GM23248 (cell line): ENCODE measurements at regions not wholly inside any gene's neighbourhood (a gene's known extent, or its start where the extent isn't known, plus 50 kb on each side); places are given as distances from the start of the nearest gene placed in this dataset.

Experiments
- DNase-seq: peaks from one replicate; pipeline ENCODE4 v3.0.0-alpha.2; 2015
- H2AFZ ChIP-seq: fragments of 200-600 bp; sonication (generic); 2 replicates; pipeline ENCODE4 v1.6.1; 2016; ENCODE audit warnings: antibody characterized with exemption
- H3F3A ChIP-seq: fragments of 200-600 bp; sonication (generic); 2 replicates; pipeline ENCODE4 v1.6.1; 2016; ENCODE audit warnings: mild to moderate bottlenecking, antibody characterized with exemption, mixed run types; ENCODE audit not compliant: insufficient read depth
- H3K27ac ChIP-seq: fragments of 200-600 bp; sonication (generic); 2 replicates; pipeline ENCODE4 v1.5.1; 2016; ENCODE audit warnings: mild to moderate bottlenecking
- H3K27me3 ChIP-seq: fragments of 200-600 bp; sonication (generic); replicated peaks from 2 replicates; pipeline ENCODE4 v1.6.1; 2016; ENCODE audit warnings: mild to moderate bottlenecking; ENCODE audit not compliant: insufficient read depth
- H3K36me3 ChIP-seq: fragments of 200-600 bp; sonication (generic); 2 replicates; pipeline ENCODE4 v1.6.1; 2016; ENCODE audit warnings: low read depth, mild to moderate bottlenecking
- H3K4me1 ChIP-seq: fragments of 200-600 bp; sonication (generic); 2 replicates; pipeline ENCODE4 v1.6.1; 2016; ENCODE audit warnings: mild to moderate bottlenecking; ENCODE audit not compliant: insufficient read depth
- H3K4me2 ChIP-seq: fragments of 200-600 bp; sonication (generic); one replicate; pipeline ENCODE4 v1.6.1; 2016; ENCODE audit warnings: mild to moderate bottlenecking; ENCODE audit not compliant: unreplicated experiment
- H3K4me3 ChIP-seq: fragments of 200-600 bp; sonication (generic); 2 replicates; pipeline ENCODE4 v1.5.1; 2016; ENCODE audit warnings: mild to moderate bottlenecking
- H3K79me2 ChIP-seq: fragments of 200-600 bp; sonication (generic); 2 replicates; pipeline ENCODE4 v1.6.1; 2016; ENCODE audit warnings: mild to moderate bottlenecking; ENCODE audit not compliant: insufficient read depth
- H3K9ac ChIP-seq: fragments of 200-600 bp; sonication (generic); 2 replicates; pipeline ENCODE4 v1.6.1; 2016; ENCODE audit warnings: mild to moderate bottlenecking
- H3K9me2 ChIP-seq: fragments of 200-600 bp; sonication (generic); 2 replicates; pipeline ENCODE4 v1.6.1; 2016; ENCODE audit warnings: mixed run types, mild to moderate bottlenecking, moderate library complexity; ENCODE audit not compliant: insufficient read depth
- H3K9me3 ChIP-seq: fragments of 200-600 bp; sonication (generic); one replicate; pipeline ENCODE4 v1.6.1; 2017; ENCODE audit warnings: low read depth
- H4K20me1 ChIP-seq: fragments of 200-600 bp; sonication (generic); 2 replicates; pipeline ENCODE4 v1.6.0; 2016; ENCODE audit not compliant: insufficient read depth
- EZH2 ChIP-seq: fragments of 200-600 bp; sonication (generic); IDR thresholded peaks from 2 replicates; pipeline ENCODE4 v1.6.1; 2018; ENCODE audit warnings: antibody characterized with exemption, mild to moderate bottlenecking; ENCODE audit not compliant: insufficient read depth, poor library complexity, severe bottlenecking
- EZH2phosphoT487 ChIP-seq: fragments of 200-600 bp; sonication (generic); IDR thresholded peaks from 2 replicates; pipeline ENCODE4 v1.6.1; 2018; ENCODE audit warnings: antibody characterized with exemption, moderate library complexity, mild to moderate bottlenecking, low read depth; ENCODE audit not compliant: insufficient read depth
- WGBS, 2 experiments: methylation state at CpG; one replicate each; pipeline ENCODE4 v1.1.6; 2015 to 2017; ENCODE audit warnings: low lambda C conversion rate in 2 of 2, low coverage in 1 of 2; ENCODE audit errors: missing lambda C conversion rate in 2 of 2; 5-methylcytosine and 5-hydroxymethylcytosine counted together
- in situ Hi-C: fragments of 300-500 bp; cut with MboI; formaldehyde crosslinking; loops from 2 replicates; pipeline ENCODE4 v1.15.0; 2020

- no peak overlapping the region for H3K27ac ChIP-seq
- H3K27me3 ChIP-seq, result no peaks in the 10 kb centered on the region
- no peaks in the 10 kb centered on the region for H3F3A ChIP-seq
- no peaks in the 10 kb centered on the region for H3K36me3 ChIP-seq
- H3K79me2 ChIP-seq, result no peaks in the 10 kb centered on the region
- WGBS, 2 experiments, result 77 to 78% methylated on average over 1 of the region's 1 CpG
- H3K9ac ChIP-seq, result no peak overlapping the region
- DNase-seq, result no peak
- H3K4me3 ChIP-seq, result no peak overlapping the region
- no peaks in the 10 kb centered on the region for H3K9me2 ChIP-seq
- no peaks in the 10 kb centered on the region for H3K4me1 ChIP-seq
- in situ Hi-C loops, result no loop called here
- no peak overlapping the region for H3K4me2 ChIP-seq
- TF ChIP-seq EZH2 (no peak), EZH2phosphoT487 (no peak)
- H3K9me3 ChIP-seq, result no peaks in the 10 kb centered on the region
- no peak overlapping the region for H2AFZ ChIP-seq
- H4K20me1 ChIP-seq, result no peaks in the 10 kb centered on the region
These were observed 543.9 kb upstream of the LRFN5 start for GRCh38 chr14:41062826-41063225.

GRCh38 chr14:41055589-41055988 lies 551.1 kb upstream of the LRFN5 start:
- TF ChIP-seq EZH2 (no peak), EZH2phosphoT487 (no peak)
- Histone ChIP-seq H3K27me3 (no peaks in the 10 kb centered on the region), H3K27ac (no peak overlapping the region), H3K9me3 (no peaks in the 10 kb centered on the region), H2AFZ (no peak overlapping the region), H3K36me3 (no peaks in the 10 kb centered on the region), H3K79me2 (no peaks in the 10 kb centered on the region), H3F3A (no peaks in the 10 kb centered on the region), H4K20me1 (no peaks in the 10 kb centered on the region), H3K4me1 (no peaks in the 10 kb centered on the region), H3K9ac (no peak overlapping the region), H3K4me3 (no peak overlapping the region), H3K9me2 (no peaks in the 10 kb centered on the region), H3K4me2 (no peak overlapping the region)
- no peak for DNase-seq
- 0 to 13% methylated on average over 1 of the region's 1 CpG for WGBS, 2 experiments
- in situ Hi-C loops, result no loop called here

GRCh38 chr14:41051801-41052200 lies 554.9 kb upstream of the LRFN5 start:
- 43 to 44% methylated on average over 7 of the region's 7 CpGs for WGBS, 2 experiments
- Histone ChIP-seq H3K27ac (no peak overlapping the region), H3F3A (no peaks in the 10 kb centered on the region), H3K4me2 (no peak overlapping the region), H3K9ac (no peak overlapping the region), H3K9me2 (no peaks in the 10 kb centered on the region), H3K4me1 (no peaks in the 10 kb centered on the region), H3K79me2 (no peaks in the 10 kb centered on the region), H3K36me3 (no peaks in the 10 kb centered on the region), H3K9me3 (no peaks in the 10 kb centered on the region), H4K20me1 (no peaks in the 10 kb centered on the region), H3K4me3 (no peak overlapping the region), H2AFZ (no peak overlapping the region), H3K27me3 (no peaks in the 10 kb centered on the region)
- TF ChIP-seq EZH2phosphoT487 (no peak), EZH2 (no peak)
- no peak for DNase-seq
- in situ Hi-C loops, result no loop called here

- no peaks in the 10 kb centered on the region for H4K20me1 ChIP-seq
- H3K9ac ChIP-seq, result no peak overlapping the region
- H2AFZ ChIP-seq, result no peak overlapping the region
- WGBS, 2 experiments, result 0% methylated on average over 1 of the region's 1 CpG
- H3K4me2 ChIP-seq, result no peak overlapping the region
- H3K4me1 ChIP-seq, result no peaks in the 10 kb centered on the region
- H3F3A ChIP-seq, result no peaks in the 10 kb centered on the region
- in situ Hi-C loops, result no loop called here
- no peak overlapping the region for H3K4me3 ChIP-seq
- no peaks in the 10 kb centered on the region for H3K36me3 ChIP-seq
- no peaks in the 10 kb centered on the region for H3K9me2 ChIP-seq
- H3K27ac ChIP-seq, result no peak overlapping the region
- H3K9me3 ChIP-seq, result no peaks in the 10 kb centered on the region
- no peaks in the 10 kb centered on the region for H3K79me2 ChIP-seq
- DNase-seq, result no peak
- H3K27me3 ChIP-seq, result no peaks in the 10 kb centered on the region
- TF ChIP-seq EZH2, result no peak
- TF ChIP-seq EZH2phosphoT487, result no peak
These were observed 558.9 kb upstream of the LRFN5 start for GRCh38 chr14:41047763-41048162.

- Histone ChIP-seq H3K4me1 (no peaks in the 10 kb centered on the region), H3F3A (no peaks in the 10 kb centered on the region), H3K79me2 (no peaks in the 10 kb centered on the region), H3K27ac (no peak overlapping the region), H3K9ac (no peak overlapping the region), H3K9me2 (no peaks in the 10 kb centered on the region), H3K9me3 (no peaks in the 10 kb centered on the region), H3K4me2 (no peak overlapping the region), H3K36me3 (no peaks in the 10 kb centered on the region), H3K27me3 (no peaks in the 10 kb centered on the region), H2AFZ (no peak overlapping the region), H4K20me1 (no peaks in the 10 kb centered on the region), H3K4me3 (no peak overlapping the region)
- DNase-seq, result no peak
- WGBS, 2 experiments, result 23 to 27% methylated on average over 3 of the region's 3 CpGs
- in situ Hi-C loops, result no loop called here
- TF ChIP-seq EZH2, result no peak
- no peak for TF ChIP-seq EZH2phosphoT487
These were observed 569.3 kb upstream of the LRFN5 start for GRCh38 chr14:41037388-41037787.
